Stimulated activated CD8-positive, alpha-beta memory T cell treated with anti-CD3 and anti-CD28 coated beads, Interleukin-7, amount 100 ng/mL, for 24 hours (primary cell): ENCODE measurements at regions not wholly inside any gene's neighbourhood (a gene's known extent, or its start where the extent isn't known, plus 50 kb on each side); places are given as distances from the start of the nearest gene placed in this dataset.
"Not testable (repeated sequence)": the region's sequence is repeated elsewhere in the genome, so short reads cannot be mapped to it uniquely, and the experiment has no call there.

Experiments used
- DNase-seq: peaks from one replicate; pipeline ENCODE4 v3.0.0-alpha.2; 2020; ENCODE audit warnings: low read depth

GRCh38 chr10:131838966-131839742 is 61.7 kb upstream of the PPP2R2D start:
- no peak for DNase-seq

GRCh38 chr10:131839880-131840787 is 60.7 kb upstream of the PPP2R2D start:
- not testable (repeated sequence) for DNase-seq

- DNase-seq, result no peak
These were observed 60.1 kb upstream of the PPP2R2D start for GRCh38 chr10:131840788-131841118.

GRCh38 chr10:131841131-131841660 is 59.6 kb upstream of the PPP2R2D start:
- DNase-seq, result no peak

- no peak for DNase-seq
These were observed 59.1 kb upstream of the PPP2R2D start for GRCh38 chr10:131841661-131842139.

GRCh38 chr10:131842351-131843088 is 58.3 kb upstream of the PPP2R2D start:
- DNase-seq, result no peak

- DNase-seq, result no peak
These were observed 57.7 kb upstream of the PPP2R2D start for GRCh38 chr10:131843089-131843595.

- no peak for DNase-seq
These were observed 56.9 kb upstream of the PPP2R2D start for GRCh38 chr10:131843881-131844284.

- no peak for DNase-seq
These were observed 56.2 kb upstream of the PPP2R2D start for GRCh38 chr10:131844529-131845084.

- DNase-seq, result no peak
These were observed 55.1 kb upstream of the PPP2R2D start for GRCh38 chr10:131845505-131846239.

GRCh38 chr10:131846240-131847101 is 54.3 kb upstream of the PPP2R2D start:
- DNase-seq, result no peak

- no peak for DNase-seq
These were observed 53.5 kb upstream of the PPP2R2D start for GRCh38 chr10:131847241-131847783.

- no peak for DNase-seq
These were observed 52.5 kb upstream of the PPP2R2D start for GRCh38 chr10:131848296-131848695.

- no peak for DNase-seq
These were observed 51.8 kb upstream of the PPP2R2D start for GRCh38 chr10:131848741-131849590.

- no peak for DNase-seq
These were observed 51.0 kb upstream of the PPP2R2D start for GRCh38 chr10:131849591-131850382.

GRCh38 chr10:131850383-131850870 is 50.4 kb upstream of the PPP2R2D start:
- DNase-seq, result no peak
